ENCODE measurements at regions not wholly inside any gene's neighbourhood (a gene's known extent, or its start where the extent isn't known, plus 50 kb on each side); places are given as distances from the start of the nearest gene placed in this dataset.

DNA sequence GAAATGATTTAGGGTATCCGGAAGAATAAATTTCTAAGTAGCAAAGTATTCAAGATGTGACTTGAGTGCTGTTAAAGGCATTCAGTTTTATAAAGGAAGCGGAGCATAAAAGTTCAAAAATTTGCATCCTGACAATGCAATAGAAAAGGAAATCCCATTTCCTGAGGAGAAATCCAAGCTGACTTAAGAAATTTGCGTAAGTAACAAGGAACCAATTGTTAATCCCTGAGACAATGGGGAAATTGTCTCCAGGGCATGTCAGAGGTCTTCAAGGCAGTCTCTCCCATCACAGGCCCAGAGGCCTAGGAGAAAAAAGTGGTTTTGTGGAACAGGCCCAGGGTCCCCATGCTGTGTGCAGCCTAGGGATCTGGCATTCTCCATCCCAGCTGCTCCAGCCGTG, 416.0 kb downstream of the PRDM2 start:
- Mint-ChIP-seq H3K27me3 (ENCODE audit: low read depth) (no peaks in the 10 kb centered on the region), H3K27ac (ENCODE audit: unreplicated experiment) (no peak overlapping the region)

DNA sequence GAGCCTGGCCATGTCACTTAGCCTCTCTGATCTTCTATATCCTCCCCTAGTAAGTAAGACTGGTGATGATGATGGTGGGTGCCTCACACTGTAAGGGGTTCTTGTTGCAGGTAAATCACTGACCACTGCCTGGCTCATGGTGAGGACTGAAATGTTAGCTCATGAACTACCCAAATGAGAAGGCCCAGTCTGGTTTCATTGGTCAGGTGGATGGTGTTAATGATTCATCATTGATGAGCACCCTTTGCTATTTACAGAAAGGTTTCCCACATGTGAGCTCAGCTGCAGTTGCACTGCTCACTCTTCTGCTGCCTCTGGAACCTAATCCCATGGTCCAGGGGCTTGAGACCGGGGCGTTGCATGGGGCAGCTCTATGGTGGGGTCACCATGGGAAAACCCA, 417.7 kb downstream of the PRDM2 start:
- no peaks in the 10 kb centered on the region for H3K27me3 Mint-ChIP-seq (ENCODE audit: low read depth)
- no peak overlapping the region for H3K27ac Mint-ChIP-seq (ENCODE audit: unreplicated experiment)

More for the DNA sequence above, 416.0 kb downstream of the PRDM2 start:
- TF ChIP-seq, protein P1, sequence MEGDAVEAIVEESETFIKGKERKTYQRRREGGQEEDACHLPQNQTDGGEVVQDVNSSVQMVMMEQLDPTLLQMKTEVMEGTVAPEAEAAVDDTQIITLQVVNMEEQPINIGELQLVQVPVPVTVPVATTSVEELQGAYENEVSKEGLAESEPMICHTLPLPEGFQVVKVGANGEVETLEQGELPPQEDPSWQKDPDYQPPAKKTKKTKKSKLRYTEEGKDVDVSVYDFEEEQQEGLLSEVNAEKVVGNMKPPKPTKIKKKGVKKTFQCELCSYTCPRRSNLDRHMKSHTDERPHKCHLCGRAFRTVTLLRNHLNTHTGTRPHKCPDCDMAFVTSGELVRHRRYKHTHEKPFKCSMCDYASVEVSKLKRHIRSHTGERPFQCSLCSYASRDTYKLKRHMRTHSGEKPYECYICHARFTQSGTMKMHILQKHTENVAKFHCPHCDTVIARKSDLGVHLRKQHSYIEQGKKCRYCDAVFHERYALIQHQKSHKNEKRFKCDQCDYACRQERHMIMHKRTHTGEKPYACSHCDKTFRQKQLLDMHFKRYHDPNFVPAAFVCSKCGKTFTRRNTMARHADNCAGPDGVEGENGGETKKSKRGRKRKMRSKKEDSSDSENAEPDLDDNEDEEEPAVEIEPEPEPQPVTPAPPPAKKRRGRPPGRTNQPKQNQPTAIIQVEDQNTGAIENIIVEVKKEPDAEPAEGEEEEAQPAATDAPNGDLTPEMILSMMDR (IDR thresholded peaks at IDR 0.05) = no peak
- Mint-ChIP-seq H3K4me3 (ENCODE audit: unreplicated experiment) (no peak overlapping the region), H3K4me1 (ENCODE audit: low read depth) (no peaks in the 10 kb centered on the region), H3K9me3 (ENCODE audit: low read depth) (peaks cover 12% of the 10 kb centered on the region), H3K36me3 (ENCODE audit: low read depth) (no peaks in the 10 kb centered on the region)
- DNase-seq (ENCODE audit: low spot score) = no peak

DNA sequence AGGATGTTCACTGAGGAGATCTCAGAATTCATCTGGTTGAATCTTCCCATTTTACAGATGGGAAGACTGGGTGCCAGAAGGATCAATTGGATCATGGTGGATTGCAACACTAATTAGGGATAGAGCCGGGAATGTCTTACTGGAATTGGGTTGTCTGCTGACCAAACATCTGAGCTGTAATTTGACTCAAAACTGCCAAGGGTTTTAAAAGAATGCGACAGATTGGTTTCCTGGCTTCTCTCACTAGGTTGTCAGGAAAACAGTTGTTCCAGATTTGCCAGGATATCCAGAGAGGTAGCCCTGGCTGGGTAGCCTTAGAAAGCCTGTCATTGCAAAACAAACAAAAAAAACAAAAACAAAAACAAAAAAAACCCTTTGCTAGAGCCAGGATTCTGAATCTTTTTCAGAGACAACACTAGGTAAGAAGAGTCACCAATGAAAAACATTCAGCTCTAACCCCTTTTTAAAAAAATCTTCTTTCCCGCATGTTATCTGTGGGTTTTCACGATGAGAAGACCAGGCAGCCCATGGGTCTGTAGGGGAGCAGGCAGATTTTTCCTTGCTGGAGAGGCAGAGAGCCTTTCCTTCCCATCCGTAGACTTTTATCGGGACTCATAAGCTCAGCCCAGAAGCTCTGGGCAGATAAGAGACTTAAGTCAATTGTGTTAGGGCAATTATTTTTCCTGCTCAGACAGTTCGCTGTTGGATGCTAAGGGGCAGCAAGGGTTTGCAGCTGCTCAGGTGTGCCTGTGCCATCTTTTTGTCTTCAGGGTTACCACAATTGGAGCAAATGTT, 418.9 kb downstream of the PRDM2 start:
- peaks cover 17% of the 10 kb centered on the region for H3K9me3 Mint-ChIP-seq (ENCODE audit: low read depth)
- H3K27me3 Mint-ChIP-seq (ENCODE audit: low read depth) = no peaks in the 10 kb centered on the region

More for the DNA sequence above, 417.7 kb downstream of the PRDM2 start:
- TF ChIP-seq, protein P1 (IDR thresholded peaks at IDR 0.05) = no peak
- H3K4me3 Mint-ChIP-seq (ENCODE audit: unreplicated experiment) = no peak overlapping the region
- H3K9me3 Mint-ChIP-seq (ENCODE audit: low read depth) = peaks cover 17% of the 10 kb centered on the region
- no peaks in the 10 kb centered on the region for H3K36me3 Mint-ChIP-seq (ENCODE audit: low read depth)
- no peaks in the 10 kb centered on the region for H3K4me1 Mint-ChIP-seq (ENCODE audit: low read depth)
- DNase-seq (ENCODE audit: low spot score) = no peak

DNA sequence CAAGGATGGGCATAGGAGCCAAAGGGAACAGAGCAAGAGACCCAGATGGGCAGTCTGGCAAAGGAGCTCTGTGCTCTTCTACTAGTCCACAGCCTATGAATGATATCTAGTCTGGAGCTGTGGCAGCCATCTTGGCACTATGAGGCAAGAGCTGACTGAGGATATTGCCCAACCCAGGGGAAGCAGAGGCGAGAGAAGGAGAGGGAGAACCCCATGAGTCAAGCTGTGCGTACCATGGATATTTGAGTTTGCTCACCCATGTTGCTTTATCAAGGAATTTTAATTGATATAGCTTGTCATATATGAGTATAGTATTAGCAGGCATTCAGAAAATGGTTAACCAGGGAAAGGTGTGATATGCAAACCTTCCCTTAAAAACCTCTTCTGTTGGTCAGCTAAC, 420.9 kb downstream of the PRDM2 start:
- no peaks in the 10 kb centered on the region for H3K4me1 Mint-ChIP-seq (ENCODE audit: low read depth)
- H3K9me3 Mint-ChIP-seq (ENCODE audit: low read depth) = peaks cover 22% of the 10 kb centered on the region
- no peak overlapping the region for H3K4me3 Mint-ChIP-seq (ENCODE audit: unreplicated experiment)
- TF ChIP-seq, protein P1 (IDR thresholded peaks at IDR 0.05) = no peak
- DNase-seq (ENCODE audit: low spot score) = no peak
- no peaks in the 10 kb centered on the region for H3K27me3 Mint-ChIP-seq (ENCODE audit: low read depth)
- no peak overlapping the region for H3K27ac Mint-ChIP-seq (ENCODE audit: unreplicated experiment)
- H3K36me3 Mint-ChIP-seq (ENCODE audit: low read depth) = no peaks in the 10 kb centered on the region

More for the DNA sequence above, 418.9 kb downstream of the PRDM2 start:
- Mint-ChIP-seq H3K4me1 (ENCODE audit: low read depth) (no peaks in the 10 kb centered on the region), H3K27ac (ENCODE audit: unreplicated experiment) (no peak overlapping the region), H3K4me3 (ENCODE audit: unreplicated experiment) (no peak overlapping the region), H3K36me3 (ENCODE audit: low read depth) (no peaks in the 10 kb centered on the region)
- no peak for DNase-seq (ENCODE audit: low spot score)
- TF ChIP-seq, protein P1 (IDR thresholded peaks at IDR 0.05) = no peak

DNA sequence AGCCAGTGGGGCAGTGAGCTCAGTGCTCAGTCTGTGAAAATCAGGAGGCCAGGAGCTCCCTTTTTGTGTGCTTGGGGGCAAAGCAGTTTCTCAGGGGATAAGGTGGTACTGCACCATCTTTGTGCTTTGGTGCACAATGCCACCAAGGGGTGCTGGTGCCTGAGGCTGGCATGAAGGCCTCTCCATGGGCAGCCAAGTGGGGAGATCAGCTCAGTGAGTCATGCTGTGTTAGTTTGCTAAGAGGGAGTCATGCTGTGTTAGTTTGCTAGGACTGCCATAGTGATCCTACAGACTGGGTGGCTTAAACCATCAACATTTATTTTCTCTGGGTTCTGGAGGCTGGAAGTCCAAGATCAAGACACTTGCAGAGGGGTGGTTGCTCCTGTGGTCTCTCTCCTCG, 428.1 kb downstream of the PRDM2 start:
- H3K36me3 Mint-ChIP-seq (ENCODE audit: low read depth) = no peaks in the 10 kb centered on the region
- no peak overlapping the region for H3K4me3 Mint-ChIP-seq (ENCODE audit: unreplicated experiment)
- no peaks in the 10 kb centered on the region for H3K27me3 Mint-ChIP-seq (ENCODE audit: low read depth)
- TF ChIP-seq, protein P1 (IDR thresholded peaks at IDR 0.05) = no peak
- H3K4me1 Mint-ChIP-seq (ENCODE audit: low read depth) = no peaks in the 10 kb centered on the region
- no peak overlapping the region for H3K27ac Mint-ChIP-seq (ENCODE audit: unreplicated experiment)
- DNase-seq (ENCODE audit: low spot score) = no peak
- peaks cover 12% of the 10 kb centered on the region for H3K9me3 Mint-ChIP-seq (ENCODE audit: low read depth)

Data from chondrocyte (in vitro differentiated cells).